Tibial artery (tissue), 4 donors: ENCODE measurements at regions not wholly inside any gene's neighbourhood (a gene's known extent, or its start where the extent isn't known, plus 50 kb on each side); places are given as distances from the start of the nearest gene placed in this dataset.

Experiments used
- DNase-seq, 2 donors: peaks; one replicate each; pipeline ENCODE4 v3.0.0-alpha.2; 2019
- H3K27ac ChIP-seq, 2 donors: fragments of 200-600 bp; sonication (generic) in 1 of 2; 1 replicate in 1 of 2; 2 replicates in 1 of 2; pipeline ENCODE4 v1.5.1; 2018 to 2019; ENCODE audit warnings: mild to moderate bottlenecking in 1 of 2
- H3K27me3 ChIP-seq, 2 donors: fragments of 200-600 bp; sonication (generic) in 1 of 2; one replicate each; pipeline versions ENCODE4 v1.5.1 to v1.6.0; 2016 to 2019
- H3K36me3 ChIP-seq, 3 donors: fragments of 200-600 bp; sonication (generic) in 2 of 3; one replicate each; pipeline ENCODE4 v1.5.1; 2016 to 2019; ENCODE audit warnings: mild to moderate bottlenecking in 2 of 3
- H3K4me1 ChIP-seq, 4 donors: fragments of 200-600 bp; sonication (generic) in 2 of 4; 1 replicate in 3 of 4; 2 replicates in 1 of 4; pipeline ENCODE4 v1.5.1; 2016 to 2019
- H3K4me3 ChIP-seq, 2 donors: fragments of 200-600 bp; sonication (generic) in 1 of 2; 1 replicate in 1 of 2; 2 replicates in 1 of 2; pipeline ENCODE4 v1.5.1; 2018 to 2019; ENCODE audit warnings: mild to moderate bottlenecking in 2 of 2
- H3K9me3 ChIP-seq, 3 donors: fragments of 200-600 bp; sonication (generic) in 1 of 3; one replicate each; pipeline ENCODE4 v1.5.1; 2016 to 2019
- CTCF ChIP-seq, 2 experiments: fragments of 200-600 bp in 1 of 2; fragments of 450-650 bp in 1 of 2; IDR thresholded peaks; one replicate each; pipeline ENCODE4 v1.5.1; 2017 to 2019; ENCODE audit warnings: antibody characterized with exemption in 2 of 2, mild to moderate bottlenecking in 1 of 2, moderate library complexity in 1 of 2
- intact Hi-C: fragments of 100-400 bp; cut with DNase I; formaldehyde crosslinking; loops from one replicate; pipeline ENCODE4 v1.15.0; 2023; ENCODE audit warnings: low total_unique reads

- Histone ChIP-seq H3K27ac (no peak overlapping the region), H3K4me1 (peaks cover 0 to 3% (median 0%) of the 10 kb centered on the region in 4 donors), H3K4me3 (no peak overlapping the region), H3K9me3 (peaks cover 0 to 8% (median 3%) of the 10 kb centered on the region in 3 donors), H3K27me3 (no peaks in the 10 kb centered on the region), H3K36me3 (peaks cover 0 to 32% (median 1%) of the 10 kb centered on the region in 3 donors)
- no peak for DNase-seq
- no peak for TF ChIP-seq CTCF (IDR thresholded peaks at IDR 0.05)
- intact Hi-C loops, result no loop called here
These were observed 106.2 kb upstream of the PUDP start for GRCh38 chrX:7254144-7254543.

GRCh38 chrX:7253565-7253964 is 105.6 kb upstream of the PUDP start:
- Histone ChIP-seq H3K36me3 (peaks cover 0 to 32% (median 0%) of the 10 kb centered on the region in 3 donors), H3K4me1 (peaks cover 0 to 3% (median 0%) of the 10 kb centered on the region in 4 donors), H3K4me3 (no peak overlapping the region), H3K27ac (no peak overlapping the region), H3K27me3 (no peaks in the 10 kb centered on the region), H3K9me3 (peaks cover 0 to 8% (median 3%) of the 10 kb centered on the region in 3 donors)
- TF ChIP-seq CTCF (IDR thresholded peaks at IDR 0.05), result no peak
- intact Hi-C loops, result no loop called here
- DNase-seq, result no peak

- DNase-seq, result no peak
- Histone ChIP-seq H3K4me3 (no peak overlapping the region), H3K27ac (no peak overlapping the region), H3K36me3 (peaks cover 0 to 29% (median 0%) of the 10 kb centered on the region in 3 donors), H3K4me1 (peaks cover 0 to 3% (median 0%) of the 10 kb centered on the region in 4 donors), H3K9me3 (peaks cover 0 to 8% (median 3%) of the 10 kb centered on the region in 3 donors), H3K27me3 (no peaks in the 10 kb centered on the region)
- TF ChIP-seq CTCF (IDR thresholded peaks at IDR 0.05), result no peak
- intact Hi-C loops, result no loop called here
These were observed 104.2 kb upstream of the PUDP start for GRCh38 chrX:7252013-7252610.

DNA sequence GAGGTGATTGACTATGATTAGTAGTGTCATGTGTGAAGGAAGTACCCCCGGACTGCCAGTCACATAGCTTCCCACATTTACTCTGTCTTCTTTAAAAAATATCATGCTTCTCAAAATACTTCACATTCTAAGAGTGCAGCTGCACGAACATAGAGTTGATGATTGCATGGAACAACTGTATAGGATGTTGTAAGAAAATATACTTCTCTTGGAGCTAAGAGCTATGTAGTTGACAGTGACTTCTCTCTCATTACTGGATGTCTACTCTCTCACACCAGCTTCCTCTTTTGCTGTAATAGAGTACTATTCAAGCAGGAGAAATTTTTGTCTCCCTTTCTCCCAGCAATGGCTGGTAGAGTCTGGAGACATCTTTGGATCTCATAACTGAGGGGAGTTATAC is 99.4 kb upstream of the PUDP start:
- intact Hi-C loops, result no loop called here
- Histone ChIP-seq H3K4me1 (peaks cover 0 to 3% (median 0%) of the 10 kb centered on the region in 4 donors), H3K36me3 (no peaks in the 10 kb centered on the region), H3K27me3 (no peaks in the 10 kb centered on the region), H3K9me3 (no peaks in the 10 kb centered on the region), H3K4me3 (no peak overlapping the region), H3K27ac (no peak overlapping the region)
- no peak for TF ChIP-seq CTCF (IDR thresholded peaks at IDR 0.05)
- DNase-seq, result no peak

GRCh38 chrX:7244405-7244804 is 96.5 kb upstream of the PUDP start:
- intact Hi-C loops, result no loop called here

More at GRCh38 chrX:7244405-7244804, 96.5 kb upstream of the PUDP start:
- Histone ChIP-seq H3K27me3 (no peaks in the 10 kb centered on the region), H3K9me3 (no peaks in the 10 kb centered on the region), H3K4me3 (no peak overlapping the region), H3K36me3 (no peaks in the 10 kb centered on the region), H3K27ac (no peak overlapping the region), H3K4me1 (no peaks in the 10 kb centered on the region)
- no peak for TF ChIP-seq CTCF (IDR thresholded peaks at IDR 0.05)
- DNase-seq, result no peak
